GM23248 (cell line): ENCODE measurements at regions not wholly inside any gene's neighbourhood (a gene's known extent, or its start where the extent isn't known, plus 50 kb on each side); places are given as distances from the start of the nearest gene placed in this dataset.

Experiments
- EZH2 ChIP-seq: fragments of 200-600 bp; sonication (generic); IDR thresholded peaks from 2 replicates; pipeline ENCODE4 v1.6.1; 2018; ENCODE audit warnings: antibody characterized with exemption, mild to moderate bottlenecking; ENCODE audit not compliant: insufficient read depth, poor library complexity, severe bottlenecking
- EZH2phosphoT487 ChIP-seq: fragments of 200-600 bp; sonication (generic); IDR thresholded peaks from 2 replicates; pipeline ENCODE4 v1.6.1; 2018; ENCODE audit warnings: antibody characterized with exemption, moderate library complexity, mild to moderate bottlenecking, low read depth; ENCODE audit not compliant: insufficient read depth

DNA sequence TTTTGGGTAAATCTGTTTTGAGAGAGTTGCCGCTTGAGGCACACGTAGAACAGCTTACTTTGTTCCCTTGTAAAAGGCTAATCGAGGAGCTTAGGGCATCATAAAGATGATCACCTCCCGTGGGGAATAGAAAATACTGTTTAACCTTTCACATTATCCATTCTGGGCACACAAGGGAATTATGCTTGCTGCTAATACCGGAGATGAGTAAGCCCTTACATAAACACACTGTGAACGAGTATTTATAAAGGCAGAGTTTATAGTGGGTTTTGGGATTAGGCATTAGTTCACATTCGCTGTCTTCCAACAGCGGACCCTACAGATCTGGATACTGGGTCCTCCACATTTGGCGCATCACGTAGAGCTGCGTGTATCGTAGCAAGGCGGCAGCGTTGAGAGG, 51.2 kb upstream of the CNTNAP4 start:
- no peak for TF ChIP-seq EZH2
- TF ChIP-seq EZH2phosphoT487 = no peak
